ENCODE measurements at regions not wholly inside any gene's neighbourhood (a gene's known extent, or its start where the extent isn't known, plus 50 kb on each side); places are given as distances from the start of the nearest gene placed in this dataset.
"Not testable (repeated sequence)": the region's sequence is repeated elsewhere in the genome, so short reads cannot be mapped to it uniquely, and the experiment has no call there.

GRCh38 chr5:167852515-167852914 is 438.9 kb upstream of the WWC1 start:
- no peak for DNase-seq

- no peak for DNase-seq
Observed at GRCh38 chr5:167853421-167853820, 438.0 kb upstream of the WWC1 start.

- DNase-seq, result no peak
Observed at GRCh38 chr5:167855818-167856217, 435.6 kb upstream of the WWC1 start.

- DNase-seq, result no peak
Observed at GRCh38 chr5:167857321-167857720, 434.1 kb upstream of the WWC1 start.

- DNase-seq, result not testable (repeated sequence)
Observed at GRCh38 chr5:167858186-167858855, 433.1 kb upstream of the WWC1 start.

GRCh38 chr5:167861129-167861927 is 430.1 kb upstream of the WWC1 start:
- no peak for DNase-seq

GRCh38 chr5:167861928-167862426 is 429.5 kb upstream of the WWC1 start:
- DNase-seq, result no peak

GRCh38 chr5:167863883-167864282 is 427.6 kb upstream of the WWC1 start:
- no peak for DNase-seq

GRCh38 chr5:167864801-167865200 is 426.6 kb upstream of the WWC1 start:
- DNase-seq, result no peak

GRCh38 chr5:167866797-167867196 is 424.6 kb upstream of the WWC1 start:
- no peak for DNase-seq

- DNase-seq, result no peak
Observed at GRCh38 chr5:167867281-167867680, 424.2 kb upstream of the WWC1 start.

- no peak for DNase-seq
Observed at GRCh38 chr5:167869125-167869524, 422.3 kb upstream of the WWC1 start.

GRCh38 chr5:167870055-167870454 is 421.4 kb upstream of the WWC1 start:
- DNase-seq, result no peak

- DNase-seq, result no peak
Observed at GRCh38 chr5:167871091-167871490, 420.4 kb upstream of the WWC1 start.

- DNase-seq, result no peak
Observed at GRCh38 chr5:167872791-167873190, 418.7 kb upstream of the WWC1 start.

GRCh38 chr5:167877114-167877722 is 414.2 kb upstream of the WWC1 start:
- DNase-seq, result no peak

- no peak for DNase-seq
Observed at GRCh38 chr5:167877924-167878323, 413.5 kb upstream of the WWC1 start.

- no peak for DNase-seq
Observed at GRCh38 chr5:167880420-167880819, 411.0 kb upstream of the WWC1 start.

- DNase-seq, result no peak
Observed at GRCh38 chr5:167881041-167881440, 410.4 kb upstream of the WWC1 start.

GRCh38 chr5:167886196-167886595 is 405.2 kb upstream of the WWC1 start:
- no peak for DNase-seq

GRCh38 chr5:167888393-167888792 is 403.1 kb upstream of the WWC1 start:
- DNase-seq, result no peak

GRCh38 chr5:167889276-167889675 is 402.2 kb upstream of the WWC1 start:
- DNase-seq, result no peak

GRCh38 chr5:167892352-167893115 is 398.9 kb upstream of the WWC1 start:
- DNase-seq, result no peak
